ENCODE measurements at regions not wholly inside any gene's neighbourhood (a gene's known extent, or its start where the extent isn't known, plus 50 kb on each side); places are given as distances from the start of the nearest gene placed in this dataset.

DNA sequence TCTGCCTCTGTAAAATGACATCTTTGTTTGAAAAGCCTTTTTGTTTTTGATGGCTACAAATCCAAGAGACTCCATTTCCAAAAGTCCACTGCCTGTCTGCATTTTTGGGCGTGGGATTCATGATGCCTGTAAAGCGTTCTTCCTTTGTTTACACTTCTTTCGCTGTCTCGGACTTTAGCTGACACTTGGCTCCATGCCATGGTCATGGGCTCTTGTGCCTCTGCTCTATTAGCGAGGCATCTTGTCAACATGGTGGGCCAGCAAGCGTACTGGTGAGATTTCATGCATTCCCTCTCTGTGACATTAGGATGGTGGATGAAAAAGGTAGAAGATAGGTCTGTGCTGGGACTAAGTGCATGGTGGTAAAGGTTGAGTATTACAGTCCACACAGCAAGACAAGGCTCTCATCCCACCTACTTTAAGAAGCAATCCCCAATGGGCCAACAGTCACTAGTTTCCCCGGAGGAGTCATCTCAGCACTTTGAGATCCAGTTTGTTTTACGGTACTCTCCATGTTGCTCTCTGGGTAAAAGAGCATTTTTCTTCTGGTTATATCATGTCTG lies 298.2 kb upstream of the KLF3 start:
- H3K9me3 ChIP-seq (ENCODE audit: control extremely low read depth in 1 of 3, control insufficient read depth in 2 of 3, insufficient read depth in 1 of 3, low read length in 2 of 3): no peaks in the 10 kb centered on the region
- peaks cover 0 to 3% (median 0%) of the 10 kb centered on the region in 4 experiments for H3K27me3 ChIP-seq (replicated peaks in 1 of 4; ENCODE audit: control extremely low read depth in 1 of 4, control insufficient read depth in 3 of 4, insufficient read depth in 4 of 4, low read length in 3 of 4)
- no peak overlapping the region for H3K9ac ChIP-seq (ENCODE audit: low read length)
- DNase-seq (no peak), ATAC-seq (ENCODE audit: low read depth) (no peak)
- WGBS (ENCODE audit: insufficient coverage): 92% methylated on average over 4 of the region's 8 CpGs
- H3K4me1 ChIP-seq (ENCODE audit: control insufficient read depth in 2 of 2, insufficient read depth in 2 of 2, low read length in 2 of 2): no peaks in the 10 kb centered on the region
- TF ChIP-seq, protein P1, sequence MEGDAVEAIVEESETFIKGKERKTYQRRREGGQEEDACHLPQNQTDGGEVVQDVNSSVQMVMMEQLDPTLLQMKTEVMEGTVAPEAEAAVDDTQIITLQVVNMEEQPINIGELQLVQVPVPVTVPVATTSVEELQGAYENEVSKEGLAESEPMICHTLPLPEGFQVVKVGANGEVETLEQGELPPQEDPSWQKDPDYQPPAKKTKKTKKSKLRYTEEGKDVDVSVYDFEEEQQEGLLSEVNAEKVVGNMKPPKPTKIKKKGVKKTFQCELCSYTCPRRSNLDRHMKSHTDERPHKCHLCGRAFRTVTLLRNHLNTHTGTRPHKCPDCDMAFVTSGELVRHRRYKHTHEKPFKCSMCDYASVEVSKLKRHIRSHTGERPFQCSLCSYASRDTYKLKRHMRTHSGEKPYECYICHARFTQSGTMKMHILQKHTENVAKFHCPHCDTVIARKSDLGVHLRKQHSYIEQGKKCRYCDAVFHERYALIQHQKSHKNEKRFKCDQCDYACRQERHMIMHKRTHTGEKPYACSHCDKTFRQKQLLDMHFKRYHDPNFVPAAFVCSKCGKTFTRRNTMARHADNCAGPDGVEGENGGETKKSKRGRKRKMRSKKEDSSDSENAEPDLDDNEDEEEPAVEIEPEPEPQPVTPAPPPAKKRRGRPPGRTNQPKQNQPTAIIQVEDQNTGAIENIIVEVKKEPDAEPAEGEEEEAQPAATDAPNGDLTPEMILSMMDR (IDR thresholded peaks at IDR 0.05): no peak
- no peak for TF ChIP-seq EZH2 (IDR thresholded peaks at IDR 0.05; ENCODE audit: borderline replicate concordance, insufficient read depth, low read depth, low read length, poor library complexity, severe bottlenecking)
- H3K27ac Mint-ChIP-seq: no peak overlapping the region
- intact Hi-C loops (cut with micrococcal nuclease): no loop called here
- H3K27me3 Mint-ChIP-seq: peaks cover 10% of the 10 kb centered on the region
- no peaks in the 10 kb centered on the region for H3K79me2 ChIP-seq (ENCODE audit: control insufficient read depth, insufficient read depth, low read length)
- no peak overlapping the region for H3K4me2 ChIP-seq (replicated peaks; ENCODE audit: low read depth, low read length, poor library complexity, severe bottlenecking)
- H3K4me1 Mint-ChIP-seq: no peaks in the 10 kb centered on the region
- ChIA-PET POLR2A (no interaction called here), CTCF (no interaction called here)
- H3K27ac ChIP-seq (ENCODE audit: low read length in 2 of 2): no peak overlapping the region
- H3K4me3 ChIP-seq (ENCODE audit: control extremely low read depth in 1 of 5, extremely low read depth in 1 of 5, insufficient read depth in 1 of 5, low read depth in 2 of 5, low read length in 4 of 5): no peak overlapping the region
- H4K20me1 ChIP-seq (ENCODE audit: control insufficient read depth, insufficient read depth, low read length, poor library complexity, severe bottlenecking): no peaks in the 10 kb centered on the region
- no peak overlapping the region for H3K4me3 Mint-ChIP-seq
- no peak overlapping the region for H2AFZ ChIP-seq (ENCODE audit: insufficient read depth, low read depth, low read length, poor library complexity, severe bottlenecking)
- no peaks in the 10 kb centered on the region for H3K9me3 Mint-ChIP-seq (ENCODE audit: insufficient read depth)
- H3K36me3 ChIP-seq (replicated peaks in 1 of 2; ENCODE audit: control extremely low read depth in 1 of 2, control insufficient read depth in 1 of 2, extremely low read depth in 1 of 2, insufficient read depth in 2 of 2, low read length in 1 of 2): no peaks in the 10 kb centered on the region

DNA sequence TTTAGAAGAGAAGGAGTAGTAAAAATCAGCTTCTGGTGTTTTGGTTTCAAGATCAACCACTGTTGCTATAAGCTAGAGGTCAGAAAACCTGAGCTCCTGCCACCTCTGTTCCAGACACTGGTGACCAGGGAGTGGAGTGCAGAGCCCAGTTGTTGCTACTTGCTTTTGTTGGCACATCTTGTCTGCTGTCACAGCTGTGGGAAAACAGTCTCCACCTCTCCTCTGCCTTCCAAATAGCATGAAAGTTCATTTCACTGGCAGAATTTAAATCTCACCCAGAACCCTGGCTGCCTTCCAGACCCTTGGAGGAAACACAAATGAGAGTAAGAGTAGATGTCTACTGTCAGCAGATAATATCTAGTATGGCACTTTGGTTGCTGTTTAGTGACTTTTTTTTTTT lies 297.5 kb upstream of the KLF3 start:
- Histone ChIP-seq H4K20me1 (ENCODE audit: control insufficient read depth, insufficient read depth, low read length, poor library complexity, severe bottlenecking) (no peaks in the 10 kb centered on the region), H3K9me3 (ENCODE audit: control extremely low read depth in 1 of 3, control insufficient read depth in 2 of 3, insufficient read depth in 1 of 3, low read length in 2 of 3) (no peaks in the 10 kb centered on the region), H3K4me2 (replicated peaks; ENCODE audit: low read depth, low read length, poor library complexity, severe bottlenecking) (no peak overlapping the region), H3K9ac (ENCODE audit: low read length) (no peak overlapping the region), H3K4me3 (ENCODE audit: control extremely low read depth in 1 of 5, extremely low read depth in 1 of 5, insufficient read depth in 1 of 5, low read depth in 2 of 5, low read length in 4 of 5) (no peak overlapping the region), H3K79me2 (ENCODE audit: control insufficient read depth, insufficient read depth, low read length) (no peaks in the 10 kb centered on the region), H3K36me3 (replicated peaks in 1 of 2; ENCODE audit: control extremely low read depth in 1 of 2, control insufficient read depth in 1 of 2, extremely low read depth in 1 of 2, insufficient read depth in 2 of 2, low read length in 1 of 2) (no peaks in the 10 kb centered on the region), H3K4me1 (ENCODE audit: control insufficient read depth in 2 of 2, insufficient read depth in 2 of 2, low read length in 2 of 2) (no peaks in the 10 kb centered on the region), H2AFZ (ENCODE audit: insufficient read depth, low read depth, low read length, poor library complexity, severe bottlenecking) (no peak overlapping the region), H3K27me3 (replicated peaks in 1 of 4; ENCODE audit: control extremely low read depth in 1 of 4, control insufficient read depth in 3 of 4, insufficient read depth in 4 of 4, low read length in 3 of 4) (peaks cover 0 to 3% (median 0%) of the 10 kb centered on the region in 4 experiments), H3K27ac (ENCODE audit: low read length in 2 of 2) (no peak overlapping the region)
- Mint-ChIP-seq H3K9me3 (ENCODE audit: insufficient read depth) (no peaks in the 10 kb centered on the region), H3K27me3 (peaks cover 10% of the 10 kb centered on the region), H3K4me3 (no peak overlapping the region), H3K4me1 (no peaks in the 10 kb centered on the region), H3K27ac (no peak overlapping the region)
- intact Hi-C loops (cut with micrococcal nuclease): no loop called here
- ChIA-PET CTCF (no interaction called here), POLR2A (no interaction called here)
- no peak for TF ChIP-seq EZH2 (IDR thresholded peaks at IDR 0.05; ENCODE audit: borderline replicate concordance, insufficient read depth, low read depth, low read length, poor library complexity, severe bottlenecking)
- TF ChIP-seq, protein P1 (IDR thresholded peaks at IDR 0.05): no peak
- DNase-seq (no peak), ATAC-seq (ENCODE audit: low read depth) (no peak)

Data from B cell (primary cell).